ENCODE measurements at regions not wholly inside any gene's neighbourhood (a gene's known extent, or its start where the extent isn't known, plus 50 kb on each side); places are given as distances from the start of the nearest gene placed in this dataset.

DNA sequence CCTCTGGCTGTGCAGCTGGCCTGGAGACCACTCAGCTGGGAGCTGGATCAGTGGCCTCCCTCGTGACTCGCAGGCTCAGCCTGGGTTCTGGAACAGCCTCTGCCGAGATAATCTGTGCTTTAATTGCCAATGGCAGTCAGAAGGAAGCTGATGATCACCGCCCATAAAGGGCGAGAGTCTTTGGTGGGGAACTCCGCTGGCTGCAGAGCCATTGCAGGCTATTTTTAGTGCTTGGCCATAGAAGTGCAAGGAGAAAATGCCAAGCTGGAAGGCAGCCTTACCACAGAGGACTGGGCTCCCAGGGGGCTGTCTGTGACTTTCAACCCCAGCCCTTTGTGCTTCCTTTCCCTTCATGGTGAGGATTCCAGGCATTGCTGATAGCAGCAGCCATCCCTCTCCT, 62.2 kb upstream of the TENM4 start:
- Histone ChIP-seq H3K14ac (replicated peaks; ENCODE audit: low read depth, low read length) (no peak overlapping the region), H3K9me1 (ENCODE audit: insufficient read depth, low read length) (no peaks in the 10 kb centered on the region), H3K18ac (ENCODE audit: low read depth, low read length) (no peak overlapping the region), H4K20me1 (ENCODE audit: insufficient read depth, low read length) (no peaks in the 10 kb centered on the region), H3K4me3 (ENCODE audit: insufficient read depth, low read depth, low read length) (no peak overlapping the region), H4K91ac (ENCODE audit: insufficient read depth, low read depth, low read length) (no peak overlapping the region), H2BK120ac (ENCODE audit: low read depth, low read length) (no peak overlapping the region), H2AFZ (replicated peaks; ENCODE audit: low read length, poor library complexity) (peak overlapping the region; percentile 32), H3K4me2 (ENCODE audit: low read depth, low read length) (no peak overlapping the region), H4K5ac (ENCODE audit: low read depth, low read length) (no peak overlapping the region), H2BK20ac (ENCODE audit: low read depth, low read length) (no peak overlapping the region), H3K9me3 (ENCODE audit: control insufficient read depth, insufficient read depth, low read length) (no peaks in the 10 kb centered on the region), H3K23ac (ENCODE audit: low read depth, low read length) (no peak overlapping the region), H2AK9ac (replicated peaks; ENCODE audit: low read depth, low read length, poor library complexity) (no peak overlapping the region), H3K36me3 (ENCODE audit: control insufficient read depth, insufficient read depth, low read length) (no peaks in the 10 kb centered on the region), H3K27ac (ENCODE audit: insufficient read depth, low read length) (no peak overlapping the region), H3K4me1 (ENCODE audit: control insufficient read depth, insufficient read depth, low read length) (no peaks in the 10 kb centered on the region), H2AK5ac (ENCODE audit: low read depth, low read length) (no peak overlapping the region), H3K79me1 (ENCODE audit: low read depth in 1 of 2, low read length in 2 of 2) (no peaks in the 10 kb centered on the region), H4K8ac (ENCODE audit: low read depth in 2 of 2, low read length in 2 of 2) (no peak overlapping the region), H3K56ac (ENCODE audit: extremely low read depth, insufficient read depth, low read length) (no peak overlapping the region), H2BK5ac (ENCODE audit: low read depth, low read length, poor library complexity, severe bottlenecking) (no peak overlapping the region), H3K4ac (ENCODE audit: low read depth, low read length) (no peak overlapping the region), H2BK15ac (ENCODE audit: low read depth, low read length) (no peak overlapping the region), H3K27me3 (ENCODE audit: control insufficient read depth, insufficient read depth, low read length) (peaks cover 13% of the 10 kb centered on the region), H3K9ac (ENCODE audit: low read depth, low read length) (no peak overlapping the region)
- no TSS peak for BruUV-seq (replicated peaks)
- intact Hi-C loops (cut with micrococcal nuclease) (no loop called here), dilution Hi-C loops (cut with HindIII; ENCODE audit: low sequenced_read_pairs, unreplicated experiment) (no loop called here), in situ Hi-C loops (cut with MboI; ENCODE audit: low sequenced_read_pairs) (no loop called here)
- no peak for ATAC-seq (ENCODE audit: low read depth)
- POLR2A ChIA-PET (ENCODE audit: unreplicated experiment), result interaction anchor here (0.6 kb wide), 1 partner anchor 22 kb away, joined by 4 read pairs; no protein-coding TSS in a partner anchor
- TF ChIP-seq CHD1 (IDR thresholded peaks at IDR 0.05; ENCODE audit: low read depth, low read length), result no peak
- TF ChIP-seq MAFK (IDR thresholded peaks at IDR 0.05; ENCODE audit: low read depth, low read length), result no peak
- TF ChIP-seq MXI1 (IDR thresholded peaks at IDR 0.05; ENCODE audit: borderline replicate concordance, low read depth, low read length), result no peak
- TF ChIP-seq, protein P1, sequence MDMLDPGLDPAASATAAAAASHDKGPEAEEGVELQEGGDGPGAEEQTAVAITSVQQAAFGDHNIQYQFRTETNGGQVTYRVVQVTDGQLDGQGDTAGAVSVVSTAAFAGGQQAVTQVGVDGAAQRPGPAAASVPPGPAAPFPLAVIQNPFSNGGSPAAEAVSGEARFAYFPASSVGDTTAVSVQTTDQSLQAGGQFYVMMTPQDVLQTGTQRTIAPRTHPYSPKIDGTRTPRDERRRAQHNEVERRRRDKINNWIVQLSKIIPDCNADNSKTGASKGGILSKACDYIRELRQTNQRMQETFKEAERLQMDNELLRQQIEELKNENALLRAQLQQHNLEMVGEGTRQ (IDR thresholded peaks at IDR 0.05; ENCODE audit: low read depth, low read length), result no peak
- no peak for TF ChIP-seq RAD21 (IDR thresholded peaks at IDR 0.05; ENCODE audit: low read length)
- no peak for TF ChIP-seq POLR2A (IDR thresholded peaks at IDR 0.05; ENCODE audit: low read depth, low read length)
- TF ChIP-seq FOS (IDR thresholded peaks at IDR 0.05; ENCODE audit: low read depth, low read length), result no peak
- TF ChIP-seq, protein P2, sequence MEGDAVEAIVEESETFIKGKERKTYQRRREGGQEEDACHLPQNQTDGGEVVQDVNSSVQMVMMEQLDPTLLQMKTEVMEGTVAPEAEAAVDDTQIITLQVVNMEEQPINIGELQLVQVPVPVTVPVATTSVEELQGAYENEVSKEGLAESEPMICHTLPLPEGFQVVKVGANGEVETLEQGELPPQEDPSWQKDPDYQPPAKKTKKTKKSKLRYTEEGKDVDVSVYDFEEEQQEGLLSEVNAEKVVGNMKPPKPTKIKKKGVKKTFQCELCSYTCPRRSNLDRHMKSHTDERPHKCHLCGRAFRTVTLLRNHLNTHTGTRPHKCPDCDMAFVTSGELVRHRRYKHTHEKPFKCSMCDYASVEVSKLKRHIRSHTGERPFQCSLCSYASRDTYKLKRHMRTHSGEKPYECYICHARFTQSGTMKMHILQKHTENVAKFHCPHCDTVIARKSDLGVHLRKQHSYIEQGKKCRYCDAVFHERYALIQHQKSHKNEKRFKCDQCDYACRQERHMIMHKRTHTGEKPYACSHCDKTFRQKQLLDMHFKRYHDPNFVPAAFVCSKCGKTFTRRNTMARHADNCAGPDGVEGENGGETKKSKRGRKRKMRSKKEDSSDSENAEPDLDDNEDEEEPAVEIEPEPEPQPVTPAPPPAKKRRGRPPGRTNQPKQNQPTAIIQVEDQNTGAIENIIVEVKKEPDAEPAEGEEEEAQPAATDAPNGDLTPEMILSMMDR (conservative IDR thresholded peaks at IDR 0.05; ENCODE audit: low read depth, low read length), result no peak
- TF ChIP-seq, protein P3, sequence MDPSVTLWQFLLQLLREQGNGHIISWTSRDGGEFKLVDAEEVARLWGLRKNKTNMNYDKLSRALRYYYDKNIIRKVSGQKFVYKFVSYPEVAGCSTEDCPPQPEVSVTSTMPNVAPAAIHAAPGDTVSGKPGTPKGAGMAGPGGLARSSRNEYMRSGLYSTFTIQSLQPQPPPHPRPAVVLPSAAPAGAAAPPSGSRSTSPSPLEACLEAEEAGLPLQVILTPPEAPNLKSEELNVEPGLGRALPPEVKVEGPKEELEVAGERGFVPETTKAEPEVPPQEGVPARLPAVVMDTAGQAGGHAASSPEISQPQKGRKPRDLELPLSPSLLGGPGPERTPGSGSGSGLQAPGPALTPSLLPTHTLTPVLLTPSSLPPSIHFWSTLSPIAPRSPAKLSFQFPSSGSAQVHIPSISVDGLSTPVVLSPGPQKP (IDR thresholded peaks at IDR 0.05; ENCODE audit: borderline replicate concordance, low read depth, low read length), result no peak
- TF ChIP-seq MAZ (IDR thresholded peaks at IDR 0.05; ENCODE audit: borderline replicate concordance, low read depth, low read length), result no peak
- TF ChIP-seq NFE2L2 (IDR thresholded peaks at IDR 0.05; ENCODE audit: low read depth, low read length), result no peak
- TF ChIP-seq RFX5 (IDR thresholded peaks at IDR 0.05; ENCODE audit: low read depth, low read length), result no peak
- TF ChIP-seq CEBPB (IDR thresholded peaks at IDR 0.05; ENCODE audit: low read depth, low read length), result no peak
- TF ChIP-seq SMC3 (IDR thresholded peaks at IDR 0.05; ENCODE audit: low read depth, low read length), result no peak
- no peak for TF ChIP-seq BHLHE40 (IDR thresholded peaks at IDR 0.05; ENCODE audit: low read depth, low read length)
- no peak for TF ChIP-seq RCOR1 (IDR thresholded peaks at IDR 0.05; ENCODE audit: insufficient replicate concordance, low read length)
- WGBS, 2 experiments (ENCODE audit: extremely low coverage in 2 of 2, insufficient read length in 1 of 2), result 40% methylated on average over 3 of the region's 6 CpGs; no CpG with 5 or more reads in 1 of the 2 experiments
- DNase-seq, result no peak
- CTCF ChIA-PET, result interaction anchor here (0.7 kb wide), 1 partner anchor 10 kb away, joined by 3 read pairs; no protein-coding TSS in a partner anchor
